ENCODE measurements at regions not wholly inside any gene's neighbourhood (a gene's known extent, or its start where the extent isn't known, plus 50 kb on each side); places are given as distances from the start of the nearest gene placed in this dataset.
"Not testable (repeated sequence)": the region's sequence is repeated elsewhere in the genome, so short reads cannot be mapped to it uniquely, and the experiment has no call there.

GRCh38 chr5:163134061-163134460 is 303.3 kb upstream of the CCNG1 start:
- no peak for FAIRE-seq

GRCh38 chr5:163135849-163136248 is 301.5 kb upstream of the CCNG1 start:
- TF ChIP-seq, protein P1, sequence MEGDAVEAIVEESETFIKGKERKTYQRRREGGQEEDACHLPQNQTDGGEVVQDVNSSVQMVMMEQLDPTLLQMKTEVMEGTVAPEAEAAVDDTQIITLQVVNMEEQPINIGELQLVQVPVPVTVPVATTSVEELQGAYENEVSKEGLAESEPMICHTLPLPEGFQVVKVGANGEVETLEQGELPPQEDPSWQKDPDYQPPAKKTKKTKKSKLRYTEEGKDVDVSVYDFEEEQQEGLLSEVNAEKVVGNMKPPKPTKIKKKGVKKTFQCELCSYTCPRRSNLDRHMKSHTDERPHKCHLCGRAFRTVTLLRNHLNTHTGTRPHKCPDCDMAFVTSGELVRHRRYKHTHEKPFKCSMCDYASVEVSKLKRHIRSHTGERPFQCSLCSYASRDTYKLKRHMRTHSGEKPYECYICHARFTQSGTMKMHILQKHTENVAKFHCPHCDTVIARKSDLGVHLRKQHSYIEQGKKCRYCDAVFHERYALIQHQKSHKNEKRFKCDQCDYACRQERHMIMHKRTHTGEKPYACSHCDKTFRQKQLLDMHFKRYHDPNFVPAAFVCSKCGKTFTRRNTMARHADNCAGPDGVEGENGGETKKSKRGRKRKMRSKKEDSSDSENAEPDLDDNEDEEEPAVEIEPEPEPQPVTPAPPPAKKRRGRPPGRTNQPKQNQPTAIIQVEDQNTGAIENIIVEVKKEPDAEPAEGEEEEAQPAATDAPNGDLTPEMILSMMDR (IDR thresholded peaks at IDR 0.05; ENCODE audit: insufficient read depth, missing control alignments), result no peak
- no peak for DNase-seq (ENCODE audit: insufficient read length, low spot score)
- FAIRE-seq, result no peak

More at GRCh38 chr5:163134061-163134460, 303.3 kb upstream of the CCNG1 start:
- no peak for DNase-seq (ENCODE audit: insufficient read length, low spot score)
- TF ChIP-seq, protein P1 (IDR thresholded peaks at IDR 0.05; ENCODE audit: insufficient read depth, missing control alignments), result no peak

GRCh38 chr5:163161512-163161911 is 275.9 kb upstream of the CCNG1 start:
- DNase-seq (ENCODE audit: insufficient read length, low spot score) (no peak), FAIRE-seq (no peak)
- TF ChIP-seq, protein P1 (IDR thresholded peaks at IDR 0.05; ENCODE audit: insufficient read depth, missing control alignments), result no peak

- no peak for DNase-seq (ENCODE audit: insufficient read length, low spot score)
- FAIRE-seq, result no peak
- TF ChIP-seq, protein P1 (IDR thresholded peaks at IDR 0.05; ENCODE audit: insufficient read depth, missing control alignments), result no peak
These were observed 274.8 kb upstream of the CCNG1 start for GRCh38 chr5:163162645-163163044.

GRCh38 chr5:163163858-163164257 is 273.5 kb upstream of the CCNG1 start:
- TF ChIP-seq, protein P1 (IDR thresholded peaks at IDR 0.05; ENCODE audit: insufficient read depth, missing control alignments), result no peak
- DNase-seq (ENCODE audit: insufficient read length, low spot score) (no peak), FAIRE-seq (no peak)

DNA sequence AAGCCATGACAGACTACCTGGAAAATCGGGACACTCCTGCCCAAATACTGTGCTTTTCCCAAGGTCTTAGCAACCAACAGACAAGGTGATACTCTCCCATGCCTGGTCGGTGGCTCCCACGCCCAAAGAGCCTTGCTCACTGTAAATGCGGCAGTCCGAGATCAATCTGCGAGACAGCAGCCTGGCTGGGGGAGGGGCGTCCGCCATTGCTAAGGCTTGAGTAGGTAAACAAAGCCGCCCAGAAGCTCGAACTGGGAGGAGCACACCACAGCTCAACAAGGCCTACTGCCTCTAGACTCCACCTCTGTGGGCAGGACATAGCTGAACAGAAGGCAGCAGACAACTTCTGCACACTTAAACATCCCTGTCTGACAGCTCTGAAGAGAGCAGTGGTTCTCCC is 272.1 kb upstream of the CCNG1 start:
- FAIRE-seq (no peak), DNase-seq (ENCODE audit: insufficient read length, low spot score) (no peak)
- TF ChIP-seq, protein P1 (IDR thresholded peaks at IDR 0.05; ENCODE audit: insufficient read depth, missing control alignments), result no peak

GRCh38 chr5:163170161-163170560 is 267.2 kb upstream of the CCNG1 start:
- FAIRE-seq; DNase-seq (ENCODE audit: insufficient read length, low spot score): not testable (repeated sequence)
